ENCODE measurements at regions not wholly inside any gene's neighbourhood (a gene's known extent, or its start where the extent isn't known, plus 50 kb on each side); places are given as distances from the start of the nearest gene placed in this dataset.
"Not testable (repeated sequence)": the region's sequence is repeated elsewhere in the genome, so short reads cannot be mapped to it uniquely, and the experiment has no call there.

GRCh38 chr1:91605566-91605965 lies 104.9 kb downstream of the CDC7 start:
- no peak for DNase-seq (ENCODE audit: low read depth)

GRCh38 chr1:91606546-91607078 lies 106.0 kb downstream of the CDC7 start:
- no peak for DNase-seq (ENCODE audit: low read depth)

GRCh38 chr1:91607686-91608085 lies 107.0 kb downstream of the CDC7 start:
- DNase-seq (ENCODE audit: low read depth) = not testable (repeated sequence)

GRCh38 chr1:91608876-91609275 lies 108.2 kb downstream of the CDC7 start:
- peak; percentile 62 for DNase-seq (ENCODE audit: low read depth)

GRCh38 chr1:91609551-91609950 lies 108.9 kb downstream of the CDC7 start:
- peak; percentile 63 for DNase-seq (ENCODE audit: low read depth)

- no peak for DNase-seq (ENCODE audit: low read depth)
These were observed 109.5 kb downstream of the CDC7 start for GRCh38 chr1:91610102-91610501.

- DNase-seq (ENCODE audit: low read depth) = peak; percentile 40
These were observed 110.1 kb downstream of the CDC7 start for GRCh38 chr1:91610789-91611188.

- DNase-seq (ENCODE audit: low read depth) = no peak
These were observed 110.8 kb downstream of the CDC7 start for GRCh38 chr1:91611483-91611917.

- DNase-seq (ENCODE audit: low read depth) = no peak
These were observed 112.9 kb downstream of the CDC7 start for GRCh38 chr1:91613595-91613994.

GRCh38 chr1:91616712-91617111 lies 116.1 kb downstream of the CDC7 start:
- DNase-seq (ENCODE audit: low read depth) = no peak

- no peak for DNase-seq (ENCODE audit: low read depth)
These were observed 116.7 kb downstream of the CDC7 start for GRCh38 chr1:91617285-91617765.

GRCh38 chr1:91619881-91620280 lies 119.2 kb downstream of the CDC7 start:
- DNase-seq (ENCODE audit: low read depth) = no peak

GRCh38 chr1:91621360-91621759 lies 120.7 kb downstream of the CDC7 start:
- no peak for DNase-seq (ENCODE audit: low read depth)

- no peak for DNase-seq (ENCODE audit: low read depth)
These were observed 121.3 kb downstream of the CDC7 start for GRCh38 chr1:91621907-91622306.

GRCh38 chr1:91622616-91623015 lies 122.0 kb downstream of the CDC7 start:
- no peak for DNase-seq (ENCODE audit: low read depth)

- DNase-seq (ENCODE audit: low read depth) = no peak
These were observed 122.4 kb downstream of the CDC7 start for GRCh38 chr1:91623020-91623419.

GRCh38 chr1:91624331-91624730 lies 123.7 kb downstream of the CDC7 start:
- DNase-seq (ENCODE audit: low read depth) = no peak

Measured in amniotic epithelial cell (primary cell).